Fibroblast of lung (primary cell): ENCODE measurements at regions not wholly inside any gene's neighbourhood (a gene's known extent, or its start where the extent isn't known, plus 50 kb on each side); places are given as distances from the start of the nearest gene placed in this dataset.

ENCODE experiments used
- CTCF ChIP-seq, 2 donors: IDR thresholded peaks in 1 of 2; conservative IDR thresholded peaks in 1 of 2; 1 replicate in 1 of 2; 2 replicates in 1 of 2; pipeline ENCODE4 v1.5.1; 2011 to 2012; ENCODE audit warnings: low read length in 2 of 2, control low read depth in 1 of 2, inconsistent platforms in 1 of 2, low read depth in 1 of 2, mild to moderate bottlenecking in 1 of 2
- EZH2 ChIP-seq: IDR thresholded peaks from 2 replicates; pipeline ENCODE4 v1.5.1; 2012; ENCODE audit warnings: low read length, control low read depth, mild to moderate bottlenecking; ENCODE audit errors: missing control alignments

GRCh38 chrX:121120690-121121605 is 73.5 kb downstream of the GLUD2 start:
- TF ChIP-seq CTCF (conservative IDR thresholded peaks at IDR 0.05 in 1 of 2, IDR thresholded peaks at IDR 0.05 in 1 of 2; ENCODE audit: low read depth in 1 of 2, low read length in 2 of 2): no peak
- no peak for TF ChIP-seq EZH2
